Bronchial epithelial cell (primary cell): ENCODE measurements at regions not wholly inside any gene's neighbourhood (a gene's known extent, or its start where the extent isn't known, plus 50 kb on each side); places are given as distances from the start of the nearest gene placed in this dataset.
A peak's percentile ranks its signal among the peaks of the same experiment; 100 is the strongest.

Source experiments
- DNase-seq: peaks from one replicate; pipeline ENCODE4 v3.0.0-alpha.2; 2010; ENCODE audit warnings: low read depth
- FAIRE-seq: peaks from 2 replicates; lab custom pipeline; 2011; peaks lifted over from hg19 to GRCh38; lab: Jason Lieb, UNC
- H3K27me3 ChIP-seq: 2 replicates; pipeline ENCODE4 v1.5.1; 2011; ENCODE audit warnings: low read length; ENCODE audit not compliant: control insufficient read depth, insufficient read depth
- H3K36me3 ChIP-seq: 2 replicates; pipeline ENCODE4 v1.5.1; 2011; ENCODE audit warnings: low read length; ENCODE audit not compliant: control insufficient read depth, insufficient read depth
- H3K4me3 ChIP-seq: 2 replicates; pipeline ENCODE4 v1.5.1; 2011; ENCODE audit warnings: mild to moderate bottlenecking, low read depth, low read length, control low read depth
- CTCF ChIP-seq: IDR thresholded peaks from 2 replicates; pipeline ENCODE4 v1.5.1; 2011; ENCODE audit warnings: mild to moderate bottlenecking, moderate library complexity, low read length, control low read depth, inconsistent platforms; ENCODE audit not compliant: insufficient read depth, severe bottlenecking

GRCh38 chr5:74942622-74943286, 76.6 kb upstream of the FAM169A start:
- Histone ChIP-seq H3K4me3 (no peak overlapping the region), H3K27me3 (no peaks in the 10 kb centered on the region), H3K36me3 (no peaks in the 10 kb centered on the region)
- DNase-seq (no peak), FAIRE-seq (no peak)
- no peak for TF ChIP-seq CTCF

- no peak for TF ChIP-seq CTCF
- Histone ChIP-seq H3K27me3 (no peaks in the 10 kb centered on the region), H3K4me3 (no peak overlapping the region), H3K36me3 (no peaks in the 10 kb centered on the region)
- FAIRE-seq (no peak), DNase-seq (no peak)
Measured at GRCh38 chr5:74940782-74941353, 74.7 kb upstream of the FAM169A start.

- no peak for TF ChIP-seq CTCF
Measured at GRCh38 chr5:74938250-74938933, 72.2 kb upstream of the FAM169A start.

GRCh38 chr5:74935752-74936091, 69.5 kb upstream of the FAM169A start:
- H3K4me3 ChIP-seq = no peak overlapping the region
- no peaks in the 10 kb centered on the region for H3K27me3 ChIP-seq
- FAIRE-seq (no peak), DNase-seq (no peak)
- H3K36me3 ChIP-seq = no peaks in the 10 kb centered on the region
- TF ChIP-seq CTCF = no peak

More at GRCh38 chr5:74938250-74938933, 72.2 kb upstream of the FAM169A start:
- no peak overlapping the region for H3K4me3 ChIP-seq
- no peaks in the 10 kb centered on the region for H3K27me3 ChIP-seq
- DNase-seq (no peak), FAIRE-seq (no peak)
- H3K36me3 ChIP-seq = no peaks in the 10 kb centered on the region

GRCh38 chr5:74934949-74935751, 69.0 kb upstream of the FAM169A start:
- DNase-seq = peak; percentile 70

More at GRCh38 chr5:74934949-74935751, 69.0 kb upstream of the FAM169A start:
- H3K36me3 ChIP-seq = no peaks in the 10 kb centered on the region
- FAIRE-seq = peak; percentile 32
- H3K27me3 ChIP-seq = no peaks in the 10 kb centered on the region
- peak; percentile 27 for TF ChIP-seq CTCF
- H3K4me3 ChIP-seq = no peak overlapping the region
